ENCODE measurements at regions not wholly inside any gene's neighbourhood (a gene's known extent, or its start where the extent isn't known, plus 50 kb on each side); places are given as distances from the start of the nearest gene placed in this dataset.
"Not testable (repeated sequence)": the region's sequence is repeated elsewhere in the genome, so short reads cannot be mapped to it uniquely, and the experiment has no call there.

DNA sequence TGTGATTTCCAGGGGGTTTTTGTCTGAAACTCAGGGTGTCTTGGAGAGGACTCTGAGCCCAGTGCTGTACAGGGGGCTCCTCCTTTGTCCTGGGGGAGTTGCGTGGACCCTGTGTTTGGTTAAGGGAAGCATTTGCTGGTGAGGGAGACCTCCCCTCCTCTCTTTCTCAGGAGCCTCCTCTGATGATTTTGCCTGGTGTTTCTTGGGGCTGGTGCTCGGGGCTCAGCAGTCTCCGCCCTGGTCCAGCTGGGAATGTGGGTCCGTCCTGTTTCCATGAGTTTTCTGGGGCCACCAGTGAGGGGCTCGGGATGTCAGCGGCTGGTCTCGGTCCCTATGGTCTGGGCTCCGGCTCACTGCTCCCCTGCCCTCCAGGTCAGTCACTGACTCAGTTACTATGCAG is 149.1 kb upstream of the POTEB2 start:
- not testable (repeated sequence) for H3K4me3 Mint-ChIP-seq (ENCODE audit: unreplicated experiment); DNase-seq

DNA sequence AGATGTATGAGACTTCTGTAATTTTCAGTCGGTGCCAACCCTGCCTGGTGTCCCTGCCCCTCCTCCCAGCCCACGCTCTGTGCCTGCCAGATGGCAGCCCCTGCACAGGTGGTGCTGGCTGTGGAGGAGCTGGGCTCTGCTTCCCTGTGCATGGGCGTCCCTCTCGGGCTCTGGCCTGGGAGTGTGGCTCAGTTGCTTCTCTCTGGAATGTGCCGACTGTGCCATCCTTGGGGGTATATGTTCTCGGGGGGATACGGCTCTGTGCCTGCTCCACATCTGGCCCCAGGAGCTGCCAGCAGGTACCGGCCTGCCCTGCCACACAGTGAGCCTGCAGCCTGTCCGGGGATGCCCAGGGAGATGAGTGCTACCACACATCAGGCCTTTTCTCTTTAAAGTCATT is 147.2 kb upstream of the POTEB2 start:
- H3K9me3 Mint-ChIP-seq (ENCODE audit: unreplicated experiment); H3K36me3 Mint-ChIP-seq (ENCODE audit: unreplicated experiment); H3K4me3 Mint-ChIP-seq (ENCODE audit: unreplicated experiment); H3K27me3 Mint-ChIP-seq (ENCODE audit: unreplicated experiment); DNase-seq; H3K4me1 Mint-ChIP-seq (ENCODE audit: low read depth, unreplicated experiment); H3K27ac Mint-ChIP-seq (ENCODE audit: unreplicated experiment): not testable (repeated sequence)

More for the DNA sequence above, 149.1 kb upstream of the POTEB2 start:
- H3K9me3 Mint-ChIP-seq (ENCODE audit: unreplicated experiment); H3K36me3 Mint-ChIP-seq (ENCODE audit: unreplicated experiment); H3K27me3 Mint-ChIP-seq (ENCODE audit: unreplicated experiment); H3K27ac Mint-ChIP-seq (ENCODE audit: unreplicated experiment); H3K4me1 Mint-ChIP-seq (ENCODE audit: low read depth, unreplicated experiment): not testable (repeated sequence)

DNA sequence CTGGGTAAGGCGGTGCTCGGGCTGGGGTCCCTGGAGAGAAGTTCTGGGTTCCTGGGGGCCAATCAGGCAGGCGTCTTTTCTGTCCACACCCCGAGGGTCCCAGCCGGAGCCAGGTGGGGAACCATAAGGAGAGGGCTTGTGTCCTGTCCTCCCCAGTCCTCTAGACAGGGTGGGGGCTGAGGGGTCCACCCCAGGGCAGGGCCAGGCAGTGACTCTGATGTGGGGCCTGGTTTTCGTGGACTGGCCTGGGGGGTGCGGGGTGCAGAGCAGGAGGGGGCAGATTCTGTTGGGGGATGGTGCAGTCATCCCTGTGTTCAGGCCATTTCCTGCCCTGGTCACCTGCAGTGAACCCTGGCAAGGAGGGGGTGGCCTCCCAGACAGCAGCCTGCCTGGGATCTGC is 143.5 kb upstream of the POTEB2 start:
- H3K27ac Mint-ChIP-seq (ENCODE audit: unreplicated experiment); H3K9me3 Mint-ChIP-seq (ENCODE audit: unreplicated experiment); DNase-seq; H3K27me3 Mint-ChIP-seq (ENCODE audit: unreplicated experiment); H3K4me3 Mint-ChIP-seq (ENCODE audit: unreplicated experiment); H3K36me3 Mint-ChIP-seq (ENCODE audit: unreplicated experiment); H3K4me1 Mint-ChIP-seq (ENCODE audit: low read depth, unreplicated experiment): not testable (repeated sequence)

DNA sequence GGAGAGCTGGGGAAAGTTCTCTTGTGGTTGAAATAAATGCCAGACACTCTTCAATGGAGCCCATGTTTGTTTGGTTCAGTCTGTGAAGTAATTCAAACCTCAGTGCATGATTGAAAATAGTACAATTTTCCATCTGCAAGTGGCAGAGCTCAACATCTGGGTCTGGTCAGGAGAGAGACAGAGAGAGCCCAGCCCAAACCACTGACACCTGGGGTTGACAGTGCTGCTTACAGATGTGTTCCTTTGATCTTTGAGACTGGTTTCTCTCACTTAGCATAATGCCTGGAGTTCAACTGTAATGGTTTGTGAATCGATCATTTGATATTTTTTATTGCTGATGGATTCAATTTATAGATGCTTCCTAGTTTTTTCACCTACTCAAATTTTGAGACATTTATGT is 137.3 kb upstream of the POTEB2 start:
- not testable (repeated sequence) for H3K4me1 Mint-ChIP-seq (ENCODE audit: low read depth, unreplicated experiment); DNase-seq; H3K9me3 Mint-ChIP-seq (ENCODE audit: unreplicated experiment); H3K27me3 Mint-ChIP-seq (ENCODE audit: unreplicated experiment); H3K36me3 Mint-ChIP-seq (ENCODE audit: unreplicated experiment); H3K27ac Mint-ChIP-seq (ENCODE audit: unreplicated experiment); H3K4me3 Mint-ChIP-seq (ENCODE audit: unreplicated experiment)

DNA sequence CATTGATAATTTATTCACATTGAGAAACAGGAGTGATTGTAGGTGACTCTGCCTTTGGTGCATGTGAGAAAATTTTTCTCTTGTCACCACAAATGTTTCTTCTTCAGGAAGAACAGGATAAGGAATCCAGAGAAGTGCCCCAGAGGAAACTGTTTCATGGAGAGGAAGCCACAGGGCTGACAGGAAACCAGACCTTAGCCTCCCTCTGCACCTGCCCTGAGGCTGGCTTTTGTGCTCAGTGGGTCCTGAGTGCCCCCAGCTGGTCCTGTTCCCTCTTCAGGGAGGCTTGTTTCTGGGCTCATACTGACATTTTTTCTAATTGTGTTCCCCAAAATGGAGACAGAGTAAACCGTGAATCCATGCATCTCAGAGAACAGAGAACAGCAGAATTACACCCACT is 135.8 kb upstream of the POTEB2 start:
- H3K27me3 Mint-ChIP-seq (ENCODE audit: unreplicated experiment); DNase-seq; H3K4me3 Mint-ChIP-seq (ENCODE audit: unreplicated experiment); H3K27ac Mint-ChIP-seq (ENCODE audit: unreplicated experiment); H3K4me1 Mint-ChIP-seq (ENCODE audit: low read depth, unreplicated experiment); H3K36me3 Mint-ChIP-seq (ENCODE audit: unreplicated experiment); H3K9me3 Mint-ChIP-seq (ENCODE audit: unreplicated experiment): not testable (repeated sequence)

DNA sequence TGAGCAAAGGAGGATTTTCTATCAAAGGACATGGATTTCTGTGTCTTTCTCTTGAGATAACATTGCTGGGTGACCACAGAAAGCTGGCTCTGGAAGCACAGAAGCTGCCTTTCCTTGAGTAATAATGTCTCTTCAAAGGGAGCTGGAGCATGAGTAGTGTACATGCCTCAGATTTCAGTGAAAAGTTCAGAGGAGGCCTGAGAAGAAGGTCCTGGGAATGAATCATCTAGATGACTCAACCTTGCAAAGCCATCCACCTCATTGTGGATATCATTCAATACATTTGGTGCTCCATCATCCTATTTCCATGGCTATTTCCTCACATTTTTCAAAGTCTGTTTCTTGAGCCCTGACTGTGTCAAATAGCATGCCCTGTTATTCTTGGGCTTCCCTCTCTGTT is 125.6 kb upstream of the POTEB2 start:
- H3K36me3 Mint-ChIP-seq (ENCODE audit: unreplicated experiment); H3K27me3 Mint-ChIP-seq (ENCODE audit: unreplicated experiment); H3K4me3 Mint-ChIP-seq (ENCODE audit: unreplicated experiment); H3K27ac Mint-ChIP-seq (ENCODE audit: unreplicated experiment); H3K9me3 Mint-ChIP-seq (ENCODE audit: unreplicated experiment); H3K4me1 Mint-ChIP-seq (ENCODE audit: low read depth, unreplicated experiment); DNase-seq: not testable (repeated sequence)

DNA sequence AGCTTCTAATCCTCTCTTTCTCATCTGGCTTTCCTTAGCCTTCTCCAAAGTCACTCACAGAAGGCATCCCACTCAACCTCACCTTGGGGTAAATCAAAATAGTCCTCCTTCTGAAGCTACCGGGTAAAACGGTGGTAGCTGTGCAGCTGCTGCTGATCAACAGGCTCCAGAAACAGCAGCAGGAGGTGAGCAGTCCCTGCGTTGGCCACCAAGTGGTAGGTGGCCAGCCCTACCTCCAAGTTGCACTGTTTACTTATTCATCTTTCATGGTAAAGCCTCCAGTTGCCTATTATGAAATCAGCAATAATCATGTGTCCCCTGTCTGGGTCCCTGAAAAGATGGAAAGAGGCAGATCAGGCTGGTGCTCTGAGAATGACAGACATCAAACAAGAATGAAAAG is 125.1 kb upstream of the POTEB2 start:
- H3K27me3 Mint-ChIP-seq (ENCODE audit: unreplicated experiment); H3K4me1 Mint-ChIP-seq (ENCODE audit: low read depth, unreplicated experiment); H3K36me3 Mint-ChIP-seq (ENCODE audit: unreplicated experiment); H3K27ac Mint-ChIP-seq (ENCODE audit: unreplicated experiment); H3K9me3 Mint-ChIP-seq (ENCODE audit: unreplicated experiment); H3K4me3 Mint-ChIP-seq (ENCODE audit: unreplicated experiment); DNase-seq: not testable (repeated sequence)

DNA sequence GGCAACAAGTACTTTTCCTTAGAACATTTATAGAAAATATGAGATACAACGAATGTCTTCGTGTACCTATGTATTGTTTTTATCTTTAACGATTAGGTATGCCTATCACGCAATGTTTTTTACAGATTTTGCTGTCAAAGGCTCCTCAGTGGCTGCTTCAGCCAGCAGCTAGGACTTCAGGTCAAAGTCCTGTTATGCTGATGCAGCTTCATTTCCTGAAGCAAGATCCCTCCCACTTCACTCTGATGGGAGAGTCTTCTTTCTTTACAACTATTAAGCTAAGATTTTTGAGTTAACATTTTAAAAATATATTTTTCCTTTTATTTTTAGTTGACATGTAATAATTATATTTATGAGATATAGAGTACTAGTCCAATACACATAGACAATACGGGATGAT is 120.7 kb upstream of the POTEB2 start:
- H3K27me3 Mint-ChIP-seq (ENCODE audit: unreplicated experiment); H3K36me3 Mint-ChIP-seq (ENCODE audit: unreplicated experiment); DNase-seq; H3K27ac Mint-ChIP-seq (ENCODE audit: unreplicated experiment); H3K9me3 Mint-ChIP-seq (ENCODE audit: unreplicated experiment); H3K4me1 Mint-ChIP-seq (ENCODE audit: low read depth, unreplicated experiment); H3K4me3 Mint-ChIP-seq (ENCODE audit: unreplicated experiment): not testable (repeated sequence)

DNA sequence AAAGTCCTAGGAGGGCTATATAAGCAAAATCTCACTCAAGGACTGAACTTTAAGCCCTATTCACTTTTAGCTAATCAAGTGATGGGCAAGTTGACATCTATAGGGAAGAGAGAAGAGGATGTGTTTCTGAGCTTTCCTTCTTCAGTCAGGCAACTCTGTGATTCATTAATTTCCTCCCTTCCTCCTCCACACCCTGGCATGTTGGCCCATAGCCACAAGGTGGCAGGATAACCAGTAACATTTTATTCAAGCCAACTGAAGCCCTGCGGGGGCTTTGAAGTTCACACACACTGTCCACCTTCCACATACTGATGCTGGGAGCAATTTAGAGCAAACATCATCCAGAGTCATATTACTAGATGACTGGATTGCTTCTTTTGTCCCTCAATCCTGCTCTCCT is 111.9 kb upstream of the POTEB2 start:
- not testable (repeated sequence) for H3K4me1 Mint-ChIP-seq (ENCODE audit: low read depth, unreplicated experiment); H3K27ac Mint-ChIP-seq (ENCODE audit: unreplicated experiment); H3K36me3 Mint-ChIP-seq (ENCODE audit: unreplicated experiment); H3K27me3 Mint-ChIP-seq (ENCODE audit: unreplicated experiment); H3K4me3 Mint-ChIP-seq (ENCODE audit: unreplicated experiment); DNase-seq; H3K9me3 Mint-ChIP-seq (ENCODE audit: unreplicated experiment)

DNA sequence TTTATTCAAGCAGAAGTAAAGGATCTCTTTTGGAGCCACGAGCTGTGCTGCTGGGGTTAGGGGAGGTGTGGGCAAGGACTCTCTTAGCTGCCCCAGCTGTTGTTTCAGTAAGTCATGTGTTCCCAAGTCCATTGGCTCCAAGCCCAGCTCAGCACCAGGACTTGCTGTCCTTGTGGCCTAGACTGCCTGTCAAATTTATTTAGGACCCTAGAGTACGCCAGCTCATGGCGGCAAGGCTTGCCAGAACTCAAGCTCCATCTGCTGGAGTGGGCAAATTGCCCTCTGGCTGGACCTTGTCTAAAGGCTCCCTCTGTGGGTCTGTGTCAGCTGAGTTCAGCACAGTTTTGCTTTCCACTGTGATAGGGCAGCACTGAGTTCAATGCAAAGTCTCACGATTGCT is 106.6 kb upstream of the POTEB2 start:
- not testable (repeated sequence) for H3K27me3 Mint-ChIP-seq (ENCODE audit: unreplicated experiment); H3K9me3 Mint-ChIP-seq (ENCODE audit: unreplicated experiment)

DNA sequence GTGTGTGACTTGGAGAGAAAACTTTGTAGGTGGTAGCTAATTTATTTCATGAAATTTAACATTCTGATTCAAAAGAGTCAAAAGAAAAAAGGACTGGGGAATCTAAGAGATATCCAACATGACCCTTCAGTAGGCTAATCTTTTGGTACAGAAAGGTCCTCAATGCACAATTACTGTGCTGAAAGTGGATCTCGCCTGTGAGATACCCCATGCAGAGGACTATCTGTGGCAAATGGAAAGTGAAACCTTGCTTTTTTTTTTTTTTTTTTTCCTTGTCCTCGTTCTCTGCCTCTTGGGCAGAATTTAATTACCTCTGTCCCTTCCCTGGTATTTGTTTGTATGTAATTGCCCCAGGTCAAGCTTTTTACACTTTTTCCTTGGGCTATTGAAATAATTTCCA is 93.2 kb upstream of the POTEB2 start:
- H3K4me3 Mint-ChIP-seq (ENCODE audit: unreplicated experiment); DNase-seq; H3K36me3 Mint-ChIP-seq (ENCODE audit: unreplicated experiment); H3K4me1 Mint-ChIP-seq (ENCODE audit: low read depth, unreplicated experiment); H3K27ac Mint-ChIP-seq (ENCODE audit: unreplicated experiment); H3K27me3 Mint-ChIP-seq (ENCODE audit: unreplicated experiment); H3K9me3 Mint-ChIP-seq (ENCODE audit: unreplicated experiment): not testable (repeated sequence)

More for the DNA sequence above, 106.6 kb upstream of the POTEB2 start:
- H3K4me3 Mint-ChIP-seq (ENCODE audit: unreplicated experiment); DNase-seq; H3K4me1 Mint-ChIP-seq (ENCODE audit: low read depth, unreplicated experiment); H3K36me3 Mint-ChIP-seq (ENCODE audit: unreplicated experiment); H3K27ac Mint-ChIP-seq (ENCODE audit: unreplicated experiment): not testable (repeated sequence)

DNA sequence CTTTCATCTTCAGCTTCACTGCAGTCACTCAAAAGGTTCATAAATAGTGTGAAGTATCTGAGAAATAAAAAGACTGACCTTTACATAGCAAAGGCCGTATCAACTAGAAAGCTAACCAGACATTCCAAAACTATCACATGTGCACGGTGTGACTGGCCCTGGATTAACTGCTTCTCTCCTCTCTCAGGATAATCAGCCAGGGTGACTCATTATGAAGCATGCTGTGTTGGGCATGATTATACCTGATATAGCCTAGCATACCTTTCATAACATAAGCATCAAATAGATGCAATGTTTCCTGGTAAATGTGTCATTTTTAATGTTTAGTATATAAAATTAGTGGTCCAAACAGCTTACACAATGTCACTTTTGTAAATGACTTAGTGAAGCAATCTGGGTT is 63.2 kb upstream of the POTEB2 start:
- H3K4me3 Mint-ChIP-seq (ENCODE audit: unreplicated experiment); H3K27me3 Mint-ChIP-seq (ENCODE audit: unreplicated experiment): not testable (repeated sequence)

More for the DNA sequence above, 63.2 kb upstream of the POTEB2 start:
- H3K27ac Mint-ChIP-seq (ENCODE audit: unreplicated experiment); H3K4me1 Mint-ChIP-seq (ENCODE audit: low read depth, unreplicated experiment); H3K36me3 Mint-ChIP-seq (ENCODE audit: unreplicated experiment); H3K9me3 Mint-ChIP-seq (ENCODE audit: unreplicated experiment); DNase-seq: not testable (repeated sequence)

Data from glutamatergic neuron (in vitro differentiated cells).